A549 (cell line): ENCODE measurements at regions not wholly inside any gene's neighbourhood (a gene's known extent, or its start where the extent isn't known, plus 50 kb on each side); places are given as distances from the start of the nearest gene placed in this dataset.

Experiments used
- BHLHE40 ChIP-seq: IDR thresholded peaks from 2 replicates; pipeline ENCODE4 v1.6.1; 2012; ENCODE audit warnings: low read depth, low read length, inconsistent platforms
- CEBPB ChIP-seq, 2 experiments: fragments of >200 bp in 1 of 2; sonication (Bioruptor Twin) in 1 of 2; formaldehyde crosslinking in 1 of 2; IDR thresholded peaks; 2 replicates each; pipeline ENCODE4 v1.6.1; 2012 to 2016
- EHF ChIP-seq: fragments of 250-450 bp; sonication (Bioruptor Pico); IDR thresholded peaks from 2 replicates; pipeline ENCODE4 v1.5.0; 2020; ENCODE audit warnings: mild to moderate bottlenecking
- FOSL2 ChIP-seq, 2 experiments: fragments of 450-650 bp in 1 of 2; fragments of >200 bp in 1 of 2; sonication (Bioruptor Twin) in 1 of 2; formaldehyde crosslinking; IDR thresholded peaks; 2 replicates each; pipeline versions ENCODE4 v1.5.0 to v1.6.1; 2016 to 2020; ENCODE audit warnings: mild to moderate bottlenecking in 1 of 2, moderate library complexity in 1 of 2
- HMGXB4 ChIP-seq: fragments of 250-450 bp; sonication (Bioruptor Pico); IDR thresholded peaks from 2 replicates; pipeline ENCODE4 v1.5.0; 2021; ENCODE audit warnings: mild to moderate bottlenecking, moderate library complexity, borderline replicate concordance
- NPAS2 ChIP-seq: fragments of 250-450 bp; sonication (Bioruptor Pico); IDR thresholded peaks from 2 replicates; pipeline ENCODE4 v1.8.0; 2022; ENCODE audit warnings: mild to moderate bottlenecking, moderate library complexity, borderline replicate concordance
- POLR2A ChIP-seq: IDR thresholded peaks from 2 replicates; pipeline ENCODE4 v1.6.1; 2012; ENCODE audit warnings: mild to moderate bottlenecking, low read length
- POLR2AphosphoS2 ChIP-seq: conservative IDR thresholded peaks from 2 replicates; pipeline ENCODE4 v1.6.1; 2012; ENCODE audit warnings: low read length, improper control_type of control experiment, inconsistent platforms
- RAD21 ChIP-seq, 2 experiments: fragments of >200 bp in 1 of 2; sonication (Bioruptor Twin) in 1 of 2; formaldehyde crosslinking in 1 of 2; IDR thresholded peaks in 1 of 2; conservative IDR thresholded peaks in 1 of 2; 2 replicates in 1 of 2; 3 replicates in 1 of 2; pipeline ENCODE4 v1.6.1; 2012 to 2018; ENCODE audit warnings: inconsistent platforms in 1 of 2
- USF2 ChIP-seq: fragments of 450-650 bp; IDR thresholded peaks from 2 replicates; pipeline ENCODE4 v1.6.1; 2014; ENCODE audit warnings: antibody characterized with exemption
- TF ChIP-seq, protein P1 (sequence below): fragments of >200 bp; sonication (Bioruptor Twin); formaldehyde crosslinking; IDR thresholded peaks from 3 replicates; pipeline ENCODE4 v1.5.1; 2016

DNA sequence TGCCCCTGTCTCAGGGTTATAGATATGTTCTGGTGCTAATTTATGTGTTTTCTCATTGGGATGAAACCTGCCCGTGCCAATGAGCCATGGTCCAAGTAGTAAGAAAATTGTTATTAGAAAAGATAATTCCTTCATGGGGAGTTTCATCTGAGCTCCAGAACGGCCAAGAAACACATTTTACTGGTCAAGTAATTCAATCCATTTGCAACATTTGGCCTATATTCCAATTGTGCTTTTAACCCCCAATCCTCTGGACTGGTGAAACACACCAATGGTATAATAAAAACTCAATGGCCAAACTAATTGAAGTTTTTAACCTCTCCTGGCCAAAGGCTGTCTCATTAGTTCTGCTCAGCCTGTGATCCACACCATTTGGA, 53.7 kb upstream of the XCR1 start:
- TF ChIP-seq POLR2A (no peak), HMGXB4 (CRISPR knock-in tag) (no peak), FOSL2 (IDR thresholded peaks at IDR 0.05) (no peak), FOSL2 (CRISPR knock-in tag; IDR thresholded peaks at IDR 0.05) (no peak), USF2 (no peak), NPAS2 (CRISPR knock-in tag) (no peak), EHF (no peak), CEBPB (IDR thresholded peaks at IDR 0.05) (no peak), RAD21 (conservative IDR thresholded peaks at IDR 0.05 in 1 of 2, IDR thresholded peaks at IDR 0.05 in 1 of 2) (no peak), POLR2AphosphoS2 (no peak), BHLHE40 (no peak)
- TF ChIP-seq, protein P1, sequence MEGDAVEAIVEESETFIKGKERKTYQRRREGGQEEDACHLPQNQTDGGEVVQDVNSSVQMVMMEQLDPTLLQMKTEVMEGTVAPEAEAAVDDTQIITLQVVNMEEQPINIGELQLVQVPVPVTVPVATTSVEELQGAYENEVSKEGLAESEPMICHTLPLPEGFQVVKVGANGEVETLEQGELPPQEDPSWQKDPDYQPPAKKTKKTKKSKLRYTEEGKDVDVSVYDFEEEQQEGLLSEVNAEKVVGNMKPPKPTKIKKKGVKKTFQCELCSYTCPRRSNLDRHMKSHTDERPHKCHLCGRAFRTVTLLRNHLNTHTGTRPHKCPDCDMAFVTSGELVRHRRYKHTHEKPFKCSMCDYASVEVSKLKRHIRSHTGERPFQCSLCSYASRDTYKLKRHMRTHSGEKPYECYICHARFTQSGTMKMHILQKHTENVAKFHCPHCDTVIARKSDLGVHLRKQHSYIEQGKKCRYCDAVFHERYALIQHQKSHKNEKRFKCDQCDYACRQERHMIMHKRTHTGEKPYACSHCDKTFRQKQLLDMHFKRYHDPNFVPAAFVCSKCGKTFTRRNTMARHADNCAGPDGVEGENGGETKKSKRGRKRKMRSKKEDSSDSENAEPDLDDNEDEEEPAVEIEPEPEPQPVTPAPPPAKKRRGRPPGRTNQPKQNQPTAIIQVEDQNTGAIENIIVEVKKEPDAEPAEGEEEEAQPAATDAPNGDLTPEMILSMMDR: no peak
